AG04450 (cell line): ENCODE measurements at regions not wholly inside any gene's neighbourhood (a gene's known extent, or its start where the extent isn't known, plus 50 kb on each side); places are given as distances from the start of the nearest gene placed in this dataset.

Experiments
- CTCF ChIA-PET: fragments of 300-600, 350-600 bp; formaldehyde crosslinking; extraction: SDS; loops from one replicate; lab custom pipeline; 2022; ENCODE audit warnings: antibody characterized with exemption, inconsistent platforms; lab: Charles Lee
- POLR2A ChIA-PET: fragments of 350-600 bp; formaldehyde crosslinking; extraction: SDS; loops from one replicate; lab custom pipeline; 2021; ENCODE audit warnings: antibody characterized with exemption, inconsistent platforms; lab: Yijun Ruan, JAX
- DNase-seq: peaks from one replicate; pipeline ENCODE4 v3.0.0-alpha.2; 2011; ENCODE audit warnings: low read depth, low spot score
- H3K27ac ChIP-seq: one replicate; pipeline ENCODE4 v1.5.1; 2012; ENCODE audit warnings: low read depth, low read length, control low read depth
- H3K27me3 ChIP-seq: one replicate; pipeline ENCODE4 v1.6.0; 2012; ENCODE audit warnings: low read length; ENCODE audit not compliant: control insufficient read depth, insufficient read depth
- H3K4me3 ChIP-seq: 2 replicates; pipeline ENCODE4 v1.5.1; 2011; ENCODE audit warnings: mild to moderate bottlenecking, low read depth, low read length, control low read depth
- H3K9me3 ChIP-seq: 2 replicates; pipeline ENCODE4 v1.5.1; 2012; ENCODE audit warnings: low read length; ENCODE audit not compliant: control insufficient read depth, insufficient read depth
- CTCF ChIP-seq: IDR thresholded peaks from 2 replicates; pipeline ENCODE4 v1.5.1; 2011; ENCODE audit warnings: low read depth, low read length, control low read depth, inconsistent platforms

- no peak for DNase-seq
- no peak overlapping the region for H3K27ac ChIP-seq
These were observed 360.5 kb downstream of the KIF16B start for GRCh38 chr20:16212790-16213189.

GRCh38 chr20:16209951-16210361, 363.3 kb downstream of the KIF16B start:
- Histone ChIP-seq H3K4me3 (no peak overlapping the region), H3K27me3 (no peaks in the 10 kb centered on the region), H3K27ac (no peak overlapping the region), H3K9me3 (no peaks in the 10 kb centered on the region)
- no peak for TF ChIP-seq CTCF
- CTCF ChIA-PET = no interaction called here
- POLR2A ChIA-PET = no interaction called here
- DNase-seq = no peak

More at GRCh38 chr20:16212790-16213189, 360.5 kb downstream of the KIF16B start:
- no peak for TF ChIP-seq CTCF
- no peaks in the 10 kb centered on the region for H3K27me3 ChIP-seq
- POLR2A ChIA-PET = no interaction called here
- H3K9me3 ChIP-seq = no peaks in the 10 kb centered on the region
- CTCF ChIA-PET = no interaction called here
- H3K4me3 ChIP-seq = no peak overlapping the region

- POLR2A ChIA-PET = no interaction called here
- no peak for TF ChIP-seq CTCF
- Histone ChIP-seq H3K27me3 (no peaks in the 10 kb centered on the region), H3K4me3 (no peak overlapping the region), H3K27ac (no peak overlapping the region), H3K9me3 (no peaks in the 10 kb centered on the region)
- DNase-seq = no peak
- CTCF ChIA-PET = no interaction called here
These were observed 363.9 kb downstream of the KIF16B start for GRCh38 chr20:16209357-16209756.

GRCh38 chr20:16208443-16208842, 364.8 kb downstream of the KIF16B start:
- H3K9me3 ChIP-seq = no peaks in the 10 kb centered on the region
- H3K4me3 ChIP-seq = no peak overlapping the region
- DNase-seq = no peak
- POLR2A ChIA-PET = no interaction called here
- H3K27ac ChIP-seq = no peak overlapping the region
- CTCF ChIA-PET = no interaction called here
- no peak for TF ChIP-seq CTCF
- no peaks in the 10 kb centered on the region for H3K27me3 ChIP-seq

GRCh38 chr20:16206817-16207216, 366.4 kb downstream of the KIF16B start:
- DNase-seq = no peak
- ChIA-PET CTCF (no interaction called here), POLR2A (interaction anchor here (0.6 kb wide), 1 partner anchor 26 kb away, joined by 3 read pairs; no protein-coding TSS in a partner anchor)

More at GRCh38 chr20:16206817-16207216, 366.4 kb downstream of the KIF16B start:
- Histone ChIP-seq H3K4me3 (no peak overlapping the region), H3K27me3 (no peaks in the 10 kb centered on the region), H3K27ac (no peak overlapping the region), H3K9me3 (no peaks in the 10 kb centered on the region)
- no peak for TF ChIP-seq CTCF
